DOHH2 (cell line): ENCODE measurements at regions not wholly inside any gene's neighbourhood (a gene's known extent, or its start where the extent isn't known, plus 50 kb on each side); places are given as distances from the start of the nearest gene placed in this dataset.

Source experiments
- H3F3A ChIP-seq: fragments of 200-600 bp; sonication (generic), shearing (Covaris generic); 2 replicates; pipeline ENCODE4 v1.6.0; 2016; ENCODE audit warnings: antibody characterized with exemption, mild to moderate bottlenecking; ENCODE audit not compliant: control insufficient read depth, insufficient read depth
- H3K27ac ChIP-seq: fragments of 200-600 bp; sonication (generic); 2 replicates; pipeline ENCODE4 v1.5.1; 2014; ENCODE audit warnings: low read depth, mild to moderate bottlenecking, low read length, moderate library complexity
- H3K27me3 ChIP-seq: fragments of 200-600 bp; sonication (generic); 2 replicates; pipeline ENCODE4 v1.6.1; 2014; ENCODE audit warnings: mild to moderate bottlenecking, low read length, mixed read lengths; ENCODE audit not compliant: control insufficient read depth
- H3K36me3 ChIP-seq: fragments of 200-600 bp; sonication (generic); 2 replicates; pipeline ENCODE4 v1.6.1; 2014; ENCODE audit warnings: mild to moderate bottlenecking, low read length, moderate library complexity, mixed read lengths; ENCODE audit not compliant: control insufficient read depth
- H3K4me1 ChIP-seq: fragments of 200-600 bp; sonication (generic); 2 replicates; pipeline ENCODE4 v1.6.1; 2014; ENCODE audit warnings: mild to moderate bottlenecking, low read length, mixed read lengths; ENCODE audit not compliant: control insufficient read depth
- H3K4me2 ChIP-seq: fragments of 200-600 bp; sonication (generic); 2 replicates; pipeline ENCODE4 v1.6.0; 2014; ENCODE audit warnings: mild to moderate bottlenecking, low read length, moderate library complexity
- H3K4me3 ChIP-seq: fragments of 200-600 bp; sonication (generic); 2 replicates; pipeline ENCODE4 v1.5.1; 2014; ENCODE audit warnings: mild to moderate bottlenecking, low read length, mixed read lengths
- H3K79me2 ChIP-seq: fragments of 200-600 bp; sonication (generic); 2 replicates; pipeline ENCODE4 v1.6.1; 2014; ENCODE audit warnings: mild to moderate bottlenecking, low read length, mixed read lengths; ENCODE audit not compliant: control insufficient read depth
- H3K9me2 ChIP-seq: fragments of 200-600 bp; sonication (generic); replicated peaks from 2 replicates; pipeline ENCODE4 v1.6.1; 2014; ENCODE audit warnings: mild to moderate bottlenecking, low read length, mixed read lengths; ENCODE audit not compliant: control insufficient read depth
- H3K9me3 ChIP-seq: fragments of 200-600 bp; sonication (generic); 2 replicates; pipeline ENCODE4 v1.6.1; 2014; ENCODE audit warnings: antibody characterized with exemption, low read length, mixed read lengths; ENCODE audit not compliant: control insufficient read depth, insufficient read depth
- H4K20me1 ChIP-seq: fragments of 200-600 bp; sonication (generic); 2 replicates; pipeline ENCODE4 v1.6.0; 2014; ENCODE audit warnings: low read depth, mild to moderate bottlenecking, antibody characterized with exemption, low read length, moderate library complexity; ENCODE audit not compliant: control insufficient read depth, insufficient read depth
- EZH2phosphoT487 ChIP-seq: fragments of 200-600 bp; sonication (generic); IDR thresholded peaks from 2 replicates; pipeline ENCODE4 v1.6.1; 2017; ENCODE audit warnings: borderline replicate concordance, mild to moderate bottlenecking, antibody characterized with exemption, low read length, moderate library complexity, mixed read lengths
- TF ChIP-seq, protein P1 (sequence below): fragments of 200-600 bp; sonication (generic); IDR thresholded peaks from one replicate; pipeline ENCODE4 v1.5.1; 2014; ENCODE audit warnings: antibody characterized with exemption, mild to moderate bottlenecking, low read depth, low read length; ENCODE audit not compliant: poor library complexity, severe bottlenecking

DNA sequence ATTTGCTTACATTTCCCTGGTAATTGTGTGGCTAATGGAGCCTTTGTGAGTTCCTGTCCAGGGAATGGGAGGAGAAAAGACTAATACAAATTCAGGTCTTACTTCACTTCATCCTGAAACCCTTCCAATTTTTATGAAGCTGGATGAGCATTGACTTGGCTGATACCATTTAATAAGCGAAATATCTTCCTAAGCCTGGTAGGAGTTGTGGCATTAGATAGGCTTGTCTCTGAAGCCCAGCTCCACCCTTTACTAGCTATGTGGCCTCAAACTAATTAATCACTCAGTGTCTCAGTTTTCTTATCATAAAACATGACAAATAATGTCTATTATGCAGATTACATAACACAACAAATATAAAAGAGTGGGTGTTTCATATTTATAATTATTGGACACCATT is 106.3 kb downstream of the FGF9 start:
- H3K27me3 ChIP-seq = no peaks in the 10 kb centered on the region
- TF ChIP-seq EZH2phosphoT487 = no peak
- TF ChIP-seq, protein P1, sequence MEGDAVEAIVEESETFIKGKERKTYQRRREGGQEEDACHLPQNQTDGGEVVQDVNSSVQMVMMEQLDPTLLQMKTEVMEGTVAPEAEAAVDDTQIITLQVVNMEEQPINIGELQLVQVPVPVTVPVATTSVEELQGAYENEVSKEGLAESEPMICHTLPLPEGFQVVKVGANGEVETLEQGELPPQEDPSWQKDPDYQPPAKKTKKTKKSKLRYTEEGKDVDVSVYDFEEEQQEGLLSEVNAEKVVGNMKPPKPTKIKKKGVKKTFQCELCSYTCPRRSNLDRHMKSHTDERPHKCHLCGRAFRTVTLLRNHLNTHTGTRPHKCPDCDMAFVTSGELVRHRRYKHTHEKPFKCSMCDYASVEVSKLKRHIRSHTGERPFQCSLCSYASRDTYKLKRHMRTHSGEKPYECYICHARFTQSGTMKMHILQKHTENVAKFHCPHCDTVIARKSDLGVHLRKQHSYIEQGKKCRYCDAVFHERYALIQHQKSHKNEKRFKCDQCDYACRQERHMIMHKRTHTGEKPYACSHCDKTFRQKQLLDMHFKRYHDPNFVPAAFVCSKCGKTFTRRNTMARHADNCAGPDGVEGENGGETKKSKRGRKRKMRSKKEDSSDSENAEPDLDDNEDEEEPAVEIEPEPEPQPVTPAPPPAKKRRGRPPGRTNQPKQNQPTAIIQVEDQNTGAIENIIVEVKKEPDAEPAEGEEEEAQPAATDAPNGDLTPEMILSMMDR = no peak
- no peaks in the 10 kb centered on the region for H3K36me3 ChIP-seq
- no peak overlapping the region for H3K4me2 ChIP-seq
- H3K4me3 ChIP-seq = no peak overlapping the region
- no peaks in the 10 kb centered on the region for H3K9me3 ChIP-seq
- H3K9me2 ChIP-seq = no peaks in the 10 kb centered on the region
- H3K4me1 ChIP-seq = no peaks in the 10 kb centered on the region
- no peaks in the 10 kb centered on the region for H3F3A ChIP-seq
- H3K79me2 ChIP-seq = no peaks in the 10 kb centered on the region
- H3K27ac ChIP-seq = no peak overlapping the region
- H4K20me1 ChIP-seq = no peaks in the 10 kb centered on the region

DNA sequence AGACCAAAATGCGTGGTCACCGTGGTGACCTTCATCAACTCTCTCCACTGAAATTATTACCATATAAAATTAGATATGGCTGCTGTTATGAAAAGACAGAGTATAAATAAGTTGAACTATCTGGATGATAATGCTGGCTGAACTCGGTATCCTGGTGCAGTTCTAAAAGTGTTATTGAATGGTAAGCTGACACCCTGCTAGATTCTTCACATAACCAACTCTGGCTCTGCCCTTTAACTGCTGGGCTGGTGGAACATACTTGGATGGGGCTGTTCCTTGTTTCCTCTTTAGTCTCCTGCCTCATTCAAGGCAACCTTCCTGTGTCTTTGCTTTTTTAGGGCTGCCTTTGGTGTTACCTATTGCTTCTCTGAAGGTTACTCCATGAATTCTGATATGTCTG is 106.9 kb downstream of the FGF9 start:
- H3K79me2 ChIP-seq = no peaks in the 10 kb centered on the region

DNA sequence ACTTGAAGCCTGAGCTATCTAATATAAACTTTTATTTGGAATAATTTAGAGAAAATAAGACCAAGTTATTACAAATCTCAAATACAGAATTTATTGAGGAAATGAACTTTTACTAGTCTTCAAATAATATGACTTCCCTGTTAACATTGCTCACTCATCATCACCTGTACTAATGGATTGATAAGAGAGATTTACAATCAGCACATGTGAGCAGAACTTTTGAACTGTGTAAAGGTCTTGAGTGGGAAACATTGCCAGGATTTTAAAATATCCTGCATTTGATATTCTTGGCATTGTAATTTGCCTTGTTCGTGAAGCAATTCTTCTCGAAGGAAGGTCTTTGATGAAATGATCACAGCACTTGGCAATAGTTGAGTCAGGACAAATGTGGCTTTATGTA is 111.9 kb downstream of the FGF9 start:
- Histone ChIP-seq H3K9me2 (no peaks in the 10 kb centered on the region), H3K4me2 (no peak overlapping the region), H4K20me1 (no peaks in the 10 kb centered on the region), H3K4me3 (no peak overlapping the region), H3F3A (no peaks in the 10 kb centered on the region), H3K27me3 (no peaks in the 10 kb centered on the region), H3K79me2 (no peaks in the 10 kb centered on the region), H3K36me3 (no peaks in the 10 kb centered on the region), H3K9me3 (no peaks in the 10 kb centered on the region), H3K27ac (no peak overlapping the region), H3K4me1 (no peaks in the 10 kb centered on the region)
- TF ChIP-seq, protein P1 = no peak
- TF ChIP-seq EZH2phosphoT487 = no peak

More for the DNA sequence above, 106.9 kb downstream of the FGF9 start:
- no peaks in the 10 kb centered on the region for H3K36me3 ChIP-seq
- H3K27me3 ChIP-seq = no peaks in the 10 kb centered on the region
- no peak overlapping the region for H3K4me3 ChIP-seq
- H4K20me1 ChIP-seq = no peaks in the 10 kb centered on the region
- no peaks in the 10 kb centered on the region for H3K9me2 ChIP-seq
- no peak overlapping the region for H3K27ac ChIP-seq
- TF ChIP-seq, protein P1 = no peak
- no peak for TF ChIP-seq EZH2phosphoT487
- no peak overlapping the region for H3K4me2 ChIP-seq
- no peaks in the 10 kb centered on the region for H3F3A ChIP-seq
- no peaks in the 10 kb centered on the region for H3K9me3 ChIP-seq
- no peaks in the 10 kb centered on the region for H3K4me1 ChIP-seq

DNA sequence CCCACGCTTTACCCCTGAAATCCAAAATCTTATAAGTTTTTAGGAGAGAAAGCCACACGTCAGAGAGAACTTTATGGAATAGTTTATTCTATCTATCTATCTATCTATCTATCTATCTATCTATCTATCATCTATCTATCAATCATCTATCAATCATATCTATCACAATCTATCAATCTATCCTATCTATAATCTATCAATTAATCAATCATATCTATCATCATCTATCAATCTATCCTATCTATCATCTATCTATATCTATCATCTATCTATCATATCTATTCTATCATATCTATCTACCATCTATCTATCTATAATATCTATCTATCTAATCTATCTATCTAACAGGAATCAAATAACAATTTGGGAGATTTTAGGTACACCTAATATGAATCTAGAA is 115.1 kb downstream of the FGF9 start:
- H3K36me3 ChIP-seq = no peaks in the 10 kb centered on the region
- H4K20me1 ChIP-seq = no peaks in the 10 kb centered on the region
- no peaks in the 10 kb centered on the region for H3K27me3 ChIP-seq
- H3K79me2 ChIP-seq = no peaks in the 10 kb centered on the region
- no peaks in the 10 kb centered on the region for H3K9me3 ChIP-seq
- no peaks in the 10 kb centered on the region for H3K9me2 ChIP-seq
- H3F3A ChIP-seq = no peaks in the 10 kb centered on the region
- no peak overlapping the region for H3K4me2 ChIP-seq
- H3K4me1 ChIP-seq = no peaks in the 10 kb centered on the region
- H3K27ac ChIP-seq = no peak overlapping the region
- no peak for TF ChIP-seq EZH2phosphoT487
- TF ChIP-seq, protein P1 = no peak
- no peak overlapping the region for H3K4me3 ChIP-seq
